GM12892 (cell line): ENCODE measurements at regions not wholly inside any gene's neighbourhood (a gene's known extent, or its start where the extent isn't known, plus 50 kb on each side); places are given as distances from the start of the nearest gene placed in this dataset.

Source experiments
- POLR2A ChIP-seq: IDR thresholded peaks from 2 replicates; pipeline ENCODE4 v1.6.1; 2011; ENCODE audit warnings: low read depth, low read length, control low read depth
- POLR2AphosphoS5 ChIP-seq: IDR thresholded peaks from 2 replicates; pipeline ENCODE4 v1.6.1; 2011; ENCODE audit warnings: low read depth, low read length, control low read depth
- TAF1 ChIP-seq: IDR thresholded peaks from 2 replicates; pipeline ENCODE4 v1.6.1; 2011; ENCODE audit warnings: low read depth, mild to moderate bottlenecking, control low read depth, low read length, borderline replicate concordance

- no peak for TF ChIP-seq POLR2A
- TF ChIP-seq TAF1: no peak
- no peak for TF ChIP-seq POLR2AphosphoS5
Measured at GRCh38 chr4:136793848-136794247, 738.4 kb downstream of the PCDH18 start.
